AG04449 (cell line): ENCODE measurements at regions not wholly inside any gene's neighbourhood (a gene's known extent, or its start where the extent isn't known, plus 50 kb on each side); places are given as distances from the start of the nearest gene placed in this dataset.

Experiments
- CTCF ChIA-PET: fragments of 350-600 bp; formaldehyde crosslinking; extraction: SDS; loops from one replicate; lab custom pipeline; 2021; ENCODE audit warnings: antibody characterized with exemption; lab: Yijun Ruan, JAX
- POLR2A ChIA-PET: fragments of 400-600, 350-600 bp; formaldehyde crosslinking; extraction: SDS; loops from one replicate; lab custom pipeline; 2020; ENCODE audit warnings: antibody characterized with exemption, inconsistent platforms; lab: Yijun Ruan, JAX
- DNase-seq: peaks from one replicate; pipeline ENCODE4 v3.0.0-alpha.2; 2010; ENCODE audit warnings: low read depth, low spot score
- H3K4me3 ChIP-seq: 2 replicates; pipeline ENCODE4 v1.5.1; 2011; ENCODE audit warnings: low read depth, mild to moderate bottlenecking, control low read depth, low read length
- CTCF ChIP-seq: IDR thresholded peaks from one replicate; pipeline ENCODE4 v1.5.1; 2011; ENCODE audit warnings: mild to moderate bottlenecking, moderate library complexity, low read length, control low read depth, inconsistent platforms; ENCODE audit not compliant: insufficient read depth; ENCODE audit errors: missing control alignments

- H3K4me3 ChIP-seq, result no peak overlapping the region
- DNase-seq, result no peak
- ChIA-PET POLR2A (no interaction called here), CTCF (no interaction called here)
- no peak for TF ChIP-seq CTCF
Measured at GRCh38 chr10:8738987-8739386, 684.5 kb downstream of the GATA3 start.

- no peak overlapping the region for H3K4me3 ChIP-seq
- no peak for TF ChIP-seq CTCF
- no peak for DNase-seq
- CTCF ChIA-PET, result no interaction called here
- POLR2A ChIA-PET, result no interaction called here
Measured at GRCh38 chr10:8752146-8752843, 697.8 kb downstream of the GATA3 start.

GRCh38 chr10:8758029-8758428 is 703.5 kb downstream of the GATA3 start:
- TF ChIP-seq CTCF, result no peak
- no peak overlapping the region for H3K4me3 ChIP-seq
- DNase-seq, result no peak
- ChIA-PET POLR2A (no interaction called here), CTCF (no interaction called here)

GRCh38 chr10:8766899-8767298 is 712.4 kb downstream of the GATA3 start:
- ChIA-PET POLR2A (no interaction called here), CTCF (no interaction called here)
- TF ChIP-seq CTCF, result no peak
- H3K4me3 ChIP-seq, result no peak overlapping the region
- DNase-seq, result no peak

GRCh38 chr10:8767591-8767990 is 713.1 kb downstream of the GATA3 start:
- DNase-seq, result no peak
- POLR2A ChIA-PET, result no interaction called here
- TF ChIP-seq CTCF, result no peak
- CTCF ChIA-PET, result no interaction called here
- no peak overlapping the region for H3K4me3 ChIP-seq

GRCh38 chr10:8768341-8768740 is 713.9 kb downstream of the GATA3 start:
- TF ChIP-seq CTCF, result no peak
- ChIA-PET CTCF (no interaction called here), POLR2A (no interaction called here)
- H3K4me3 ChIP-seq, result no peak overlapping the region
- no peak for DNase-seq
